ENCODE measurements at regions not wholly inside any gene's neighbourhood (a gene's known extent, or its start where the extent isn't known, plus 50 kb on each side); places are given as distances from the start of the nearest gene placed in this dataset.

- no TSS peak for BruUV-seq (replicated peaks)
- H3K36me3 ChIP-seq (ENCODE audit: control insufficient read depth, insufficient read depth, low read length) = no peaks in the 10 kb centered on the region
- no peak overlapping the region for H3K4me2 ChIP-seq (ENCODE audit: insufficient read depth, low read length)
- H3K4me3 ChIP-seq = no peak overlapping the region
- H3K9ac ChIP-seq (ENCODE audit: insufficient read depth in 1 of 2, low read depth in 2 of 2, low read length in 2 of 2) = no peak overlapping the region
- no peaks in the 10 kb centered on the region for H3K9me1 ChIP-seq (ENCODE audit: control insufficient read depth, insufficient read depth, low read length)
- FAIRE-seq = no peak
- in situ Hi-C loops (cut with MboI) = no loop called here
- ChIA-PET CTCF (ENCODE audit: low intra/inter-chr PET ratio) (no interaction called here), POLR2A (no interaction called here)
- H3K27me3 ChIP-seq (ENCODE audit: control insufficient read depth in 2 of 2, insufficient read depth in 2 of 2, low read length in 2 of 2) = no peaks in the 10 kb centered on the region
- intact Hi-C loops (cut with micrococcal nuclease) = no loop called here
- no peaks in the 10 kb centered on the region for H3K4me1 ChIP-seq (replicated peaks in 1 of 2; ENCODE audit: control insufficient read depth in 2 of 2, insufficient read depth in 2 of 2, low read length in 2 of 2)
- no peak for TF ChIP-seq ZNF146 (CRISPR knock-in tag; IDR thresholded peaks at IDR 0.05; ENCODE audit: unreplicated experiment)
- no peak for TF ChIP-seq SRF (CRISPR knock-in tag; IDR thresholded peaks at IDR 0.05)
- TF ChIP-seq PML (IDR thresholded peaks at IDR 0.05; ENCODE audit: low read length) = no peak
- TF ChIP-seq KDM1A (IDR thresholded peaks at IDR 0.05) = no peak
- no peak for TF ChIP-seq FUS (optimal IDR thresholded peaks at IDR 0.05; ENCODE audit: low read depth, low read length)
- no peak for TF ChIP-seq ATF4 (CRISPR knock-in tag; IDR thresholded peaks at IDR 0.05)
- no peak for TF ChIP-seq NR2C2 (CRISPR knock-in tag; IDR thresholded peaks at IDR 0.05)
- TF ChIP-seq NR2C2 (tag; IDR thresholded peaks at IDR 0.05) = no peak
- no peak for TF ChIP-seq HEY1 (CRISPR knock-in tag; IDR thresholded peaks at IDR 0.05; ENCODE audit: borderline replicate concordance)
- TF ChIP-seq ARID1B (IDR thresholded peaks at IDR 0.05) = no peak
- TF ChIP-seq TRIM25 (IDR thresholded peaks at IDR 0.05; ENCODE audit: borderline replicate concordance) = no peak
- no peak for TF ChIP-seq ID3 (CRISPR knock-in tag; IDR thresholded peaks at IDR 0.05)
- no peak for TF ChIP-seq ID3 (tag; IDR thresholded peaks at IDR 0.05)
- TF ChIP-seq HDAC3 (IDR thresholded peaks at IDR 0.05; ENCODE audit: borderline replicate concordance, partially characterized antibody) = no peak
- no peak for TF ChIP-seq TBP (optimal IDR thresholded peaks at IDR 0.05; ENCODE audit: low read depth, low read length)
- TF ChIP-seq CTCF (IDR thresholded peaks at IDR 0.05 in 2 of 3, conservative IDR thresholded peaks at IDR 0.05 in 1 of 3; ENCODE audit: insufficient read depth in 2 of 3, low read depth in 1 of 3, low read length in 3 of 3) = no peak
- TF ChIP-seq ZNF696 (CRISPR knock-in tag; conservative IDR thresholded peaks at IDR 0.05) = no peak
- TF ChIP-seq ZBTB1 (CRISPR knock-in tag; IDR thresholded peaks at IDR 0.05; ENCODE audit: borderline replicate concordance, low read depth) = no peak
- TF ChIP-seq PREB (CRISPR knock-in tag; IDR thresholded peaks at IDR 0.05) = no peak
- no peak for ATAC-seq
- no peak for DNase-seq (ENCODE audit: extremely low read depth in 1 of 4, low spot score in 3 of 4)
- H2AFZ ChIP-seq (ENCODE audit: low read depth, low read length) = no peak overlapping the region
- H3K27ac ChIP-seq (ENCODE audit: extremely low read depth, low read depth, low read length) = no peak overlapping the region
- H3K9me3 ChIP-seq (replicated peaks; ENCODE audit: control insufficient read depth, insufficient read depth, low read depth, low read length) = no peaks in the 10 kb centered on the region
- H4K20me1 ChIP-seq (replicated peaks; ENCODE audit: control insufficient read depth, insufficient read depth, low read length) = no peaks in the 10 kb centered on the region
- WGBS (ENCODE audit: insufficient coverage, low coverage, missing lambda C conversion rate) = 0% methylated on average over 6 of the region's 6 CpGs
- H3K79me2 ChIP-seq (ENCODE audit: control insufficient read depth, insufficient read depth, low read length) = no peaks in the 10 kb centered on the region
Observed at GRCh38 chr9:81531511-81531910, 157.8 kb downstream of the TLE1 start.
